ENCODE measurements at regions not wholly inside any gene's neighbourhood (a gene's known extent, or its start where the extent isn't known, plus 50 kb on each side); places are given as distances from the start of the nearest gene placed in this dataset.

GRCh38 chr2:72051971-72052505, 95.6 kb downstream of the CYP26B1 start:
- H3K4me3 ChIP-seq (ENCODE audit: low read depth, low read length) = no peak overlapping the region
- TF ChIP-seq CTCF (IDR thresholded peaks at IDR 0.05; ENCODE audit: low read depth, low read length) = no peak
- DNase-seq (ENCODE audit: low read depth, low spot score) = no peak
- no peaks in the 10 kb centered on the region for H3K27me3 ChIP-seq (ENCODE audit: control insufficient read depth, insufficient read depth, low read length)
- no peak overlapping the region for H3K27ac ChIP-seq (ENCODE audit: low read depth, low read length)
- ChIA-PET POLR2A (no interaction called here), CTCF (interaction anchor here (0.7 to 1.4 kb wide), 2 partner anchors 62 to 86 kb away, joined by 4 to 6 read pairs; no protein-coding TSS in a partner anchor)
- no peaks in the 10 kb centered on the region for H3K9me3 ChIP-seq (ENCODE audit: control insufficient read depth, insufficient read depth, low read length)

- no peak for TF ChIP-seq CTCF (IDR thresholded peaks at IDR 0.05; ENCODE audit: low read depth, low read length)
- Histone ChIP-seq H3K4me3 (ENCODE audit: low read depth, low read length) (no peak overlapping the region), H3K9me3 (ENCODE audit: control insufficient read depth, insufficient read depth, low read length) (no peaks in the 10 kb centered on the region), H3K27me3 (ENCODE audit: control insufficient read depth, insufficient read depth, low read length) (no peaks in the 10 kb centered on the region), H3K27ac (ENCODE audit: low read depth, low read length) (no peak overlapping the region)
- ChIA-PET CTCF (interaction anchor here (0.7 to 1.4 kb wide), 2 partner anchors 63 to 87 kb away, joined by 4 to 6 read pairs; no protein-coding TSS in a partner anchor), POLR2A (no interaction called here)
- DNase-seq (ENCODE audit: low read depth, low spot score) = no peak
These were observed 96.5 kb downstream of the CYP26B1 start for GRCh38 chr2:72051204-72051603.

GRCh38 chr2:72050734-72051133, 96.9 kb downstream of the CYP26B1 start:
- TF ChIP-seq CTCF (IDR thresholded peaks at IDR 0.05; ENCODE audit: low read depth, low read length) = no peak
- H3K4me3 ChIP-seq (ENCODE audit: low read depth, low read length) = no peak overlapping the region
- H3K27me3 ChIP-seq (ENCODE audit: control insufficient read depth, insufficient read depth, low read length) = no peaks in the 10 kb centered on the region
- H3K9me3 ChIP-seq (ENCODE audit: control insufficient read depth, insufficient read depth, low read length) = no peaks in the 10 kb centered on the region
- no peak for DNase-seq (ENCODE audit: low read depth, low spot score)
- H3K27ac ChIP-seq (ENCODE audit: low read depth, low read length) = no peak overlapping the region
- ChIA-PET POLR2A (no interaction called here), CTCF (interaction anchor here (1.4 kb wide), 1 partner anchor 87 kb away, joined by 4 read pairs; no protein-coding TSS in a partner anchor)

GRCh38 chr2:72048881-72049477, 98.7 kb downstream of the CYP26B1 start:
- no peak for DNase-seq (ENCODE audit: low read depth, low spot score)
- Histone ChIP-seq H3K27ac (ENCODE audit: low read depth, low read length) (no peak overlapping the region), H3K4me3 (ENCODE audit: low read depth, low read length) (no peak overlapping the region), H3K27me3 (ENCODE audit: control insufficient read depth, insufficient read depth, low read length) (no peaks in the 10 kb centered on the region), H3K9me3 (ENCODE audit: control insufficient read depth, insufficient read depth, low read length) (no peaks in the 10 kb centered on the region)
- no peak for TF ChIP-seq CTCF (IDR thresholded peaks at IDR 0.05; ENCODE audit: low read depth, low read length)
- ChIA-PET CTCF (no interaction called here), POLR2A (no interaction called here)

GRCh38 chr2:72043985-72044384, 103.7 kb downstream of the CYP26B1 start:
- Histone ChIP-seq H3K27ac (ENCODE audit: low read depth, low read length) (no peak overlapping the region), H3K9me3 (ENCODE audit: control insufficient read depth, insufficient read depth, low read length) (no peaks in the 10 kb centered on the region), H3K27me3 (ENCODE audit: control insufficient read depth, insufficient read depth, low read length) (no peaks in the 10 kb centered on the region), H3K4me3 (ENCODE audit: low read depth, low read length) (no peak overlapping the region)
- ChIA-PET CTCF (no interaction called here), POLR2A (no interaction called here)
- no peak for TF ChIP-seq CTCF (IDR thresholded peaks at IDR 0.05; ENCODE audit: low read depth, low read length)
- DNase-seq (ENCODE audit: low read depth, low spot score) = no peak
